ENCODE measurements at regions not wholly inside any gene's neighbourhood (a gene's known extent, or its start where the extent isn't known, plus 50 kb on each side); places are given as distances from the start of the nearest gene placed in this dataset.

- H3K36me3 Mint-ChIP-seq (ENCODE audit: low read depth): peaks cover 4% of the 10 kb centered on the region
- H3K4me1 Mint-ChIP-seq (ENCODE audit: low read depth): peaks cover 10% of the 10 kb centered on the region
- H3K27ac Mint-ChIP-seq: no peak overlapping the region
- peaks cover 9% of the 10 kb centered on the region for H3K9me3 Mint-ChIP-seq
- no peaks in the 10 kb centered on the region for H3K27me3 Mint-ChIP-seq
- no peak overlapping the region for H3K4me3 Mint-ChIP-seq
These were observed 112.1 kb downstream of the DLL1 start for GRCh38 chr6:170178561-170179477.

DNA sequence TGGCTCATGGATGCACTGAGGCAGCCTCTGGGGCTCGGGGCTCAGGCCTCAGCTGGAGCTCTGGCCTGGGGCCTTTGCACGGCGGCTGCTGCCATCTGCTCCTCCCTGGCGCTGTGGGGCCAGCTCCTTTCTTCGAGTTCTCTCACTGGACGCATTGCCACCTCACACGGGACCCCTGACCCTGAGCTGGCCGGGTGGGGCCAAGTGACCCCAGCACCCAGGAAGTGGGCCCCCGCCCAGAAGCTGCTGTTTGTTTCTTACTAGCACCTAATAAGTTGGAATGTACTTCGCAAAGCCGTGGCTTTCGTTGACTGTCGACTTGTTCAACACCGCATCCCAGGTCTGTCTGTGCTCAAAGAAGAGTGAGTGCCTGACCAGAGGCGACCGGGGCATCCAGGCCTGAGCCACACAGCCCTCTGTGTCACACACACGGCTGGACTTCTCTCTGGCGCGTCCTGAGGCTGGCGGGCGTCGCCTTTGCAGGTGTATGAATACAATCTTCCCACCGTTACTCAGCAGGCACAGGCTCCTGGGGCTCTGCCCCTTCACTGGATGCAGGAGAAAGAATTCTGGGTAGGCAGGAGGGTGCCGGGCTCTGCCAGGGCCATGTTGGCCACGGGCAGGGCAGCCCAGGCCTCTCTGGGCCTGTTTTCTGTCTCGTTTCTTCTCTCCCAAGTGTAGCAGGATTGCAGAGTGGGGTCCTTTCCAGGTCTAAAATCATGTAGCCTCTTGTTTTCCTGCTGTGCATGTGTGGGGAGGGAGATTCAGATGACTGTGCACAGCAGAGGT, 112.9 kb downstream of the DLL1 start:
- Mint-ChIP-seq H3K36me3 (ENCODE audit: low read depth) (peaks cover 4% of the 10 kb centered on the region), H3K4me1 (ENCODE audit: low read depth) (peaks cover 10% of the 10 kb centered on the region), H3K27me3 (peaks cover 1% of the 10 kb centered on the region), H3K4me3 (no peak overlapping the region), H3K27ac (no peak overlapping the region), H3K9me3 (peaks cover 4% of the 10 kb centered on the region)

- H3K4me3 Mint-ChIP-seq: peak overlapping the region; percentile 60
- peaks cover 5% of the 10 kb centered on the region for H3K27me3 Mint-ChIP-seq
- peak overlapping the region; percentile 91 for H3K27ac Mint-ChIP-seq
- peaks cover 6% of the 10 kb centered on the region for H3K4me1 Mint-ChIP-seq (ENCODE audit: low read depth)
- no peaks in the 10 kb centered on the region for H3K9me3 Mint-ChIP-seq
- H3K36me3 Mint-ChIP-seq (ENCODE audit: low read depth): peaks cover 4% of the 10 kb centered on the region
These were observed 113.7 kb downstream of the DLL1 start for GRCh38 chr6:170176898-170177771.

DNA sequence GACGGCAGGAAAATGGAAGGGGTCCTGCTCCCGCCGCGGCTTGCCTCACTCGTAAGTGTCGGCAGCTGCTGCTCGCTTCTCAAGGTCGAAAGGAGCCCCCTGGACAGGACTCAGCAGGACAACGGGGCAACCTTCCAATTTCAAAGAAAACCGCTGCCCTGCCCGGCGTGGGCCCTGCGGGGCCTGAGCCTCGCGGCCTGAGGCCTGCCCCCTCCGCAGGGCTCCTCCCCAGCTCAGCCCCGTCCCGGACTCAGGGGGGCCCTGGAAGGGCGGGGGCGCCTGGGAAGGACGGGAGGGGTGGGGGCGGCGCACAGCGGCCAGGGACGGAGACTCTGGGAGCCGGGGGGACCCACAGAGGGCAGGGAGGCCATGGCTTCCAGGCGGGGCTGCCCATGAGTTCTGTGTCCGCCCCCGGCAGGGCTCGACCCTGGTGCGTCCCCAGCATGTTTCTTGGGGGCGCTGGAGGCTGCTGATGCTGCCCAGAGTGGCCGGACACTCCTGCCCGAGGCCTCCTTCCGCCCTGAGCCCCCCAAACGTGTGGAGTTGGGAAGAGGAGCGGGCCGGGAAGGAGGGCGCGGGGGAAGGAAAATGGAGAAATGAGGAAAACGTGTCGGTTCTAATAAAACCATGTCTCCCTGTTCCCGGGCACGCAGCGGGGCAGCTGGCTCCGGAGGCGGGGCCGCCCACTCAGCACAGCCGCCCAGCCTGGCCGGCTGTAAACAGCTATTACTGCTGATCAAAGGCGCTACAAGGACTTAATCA, 114.6 kb downstream of the DLL1 start:
- H3K9me3 Mint-ChIP-seq: no peaks in the 10 kb centered on the region
- H3K4me1 Mint-ChIP-seq (ENCODE audit: low read depth): peaks cover 4% of the 10 kb centered on the region
- H3K27ac Mint-ChIP-seq: peak overlapping the region; percentile 91
- H3K27me3 Mint-ChIP-seq: peaks cover 5% of the 10 kb centered on the region
- peak overlapping the region; percentile 60 for H3K4me3 Mint-ChIP-seq
- peaks cover 4% of the 10 kb centered on the region for H3K36me3 Mint-ChIP-seq (ENCODE audit: low read depth)

GRCh38 chr6:170175644-170176135, 115.2 kb downstream of the DLL1 start:
- Mint-ChIP-seq H3K27ac (no peak overlapping the region), H3K4me1 (ENCODE audit: low read depth) (peaks cover 4% of the 10 kb centered on the region), H3K9me3 (no peaks in the 10 kb centered on the region), H3K36me3 (ENCODE audit: low read depth) (peaks cover 4% of the 10 kb centered on the region), H3K4me3 (no peak overlapping the region), H3K27me3 (peaks cover 5% of the 10 kb centered on the region)

DNA sequence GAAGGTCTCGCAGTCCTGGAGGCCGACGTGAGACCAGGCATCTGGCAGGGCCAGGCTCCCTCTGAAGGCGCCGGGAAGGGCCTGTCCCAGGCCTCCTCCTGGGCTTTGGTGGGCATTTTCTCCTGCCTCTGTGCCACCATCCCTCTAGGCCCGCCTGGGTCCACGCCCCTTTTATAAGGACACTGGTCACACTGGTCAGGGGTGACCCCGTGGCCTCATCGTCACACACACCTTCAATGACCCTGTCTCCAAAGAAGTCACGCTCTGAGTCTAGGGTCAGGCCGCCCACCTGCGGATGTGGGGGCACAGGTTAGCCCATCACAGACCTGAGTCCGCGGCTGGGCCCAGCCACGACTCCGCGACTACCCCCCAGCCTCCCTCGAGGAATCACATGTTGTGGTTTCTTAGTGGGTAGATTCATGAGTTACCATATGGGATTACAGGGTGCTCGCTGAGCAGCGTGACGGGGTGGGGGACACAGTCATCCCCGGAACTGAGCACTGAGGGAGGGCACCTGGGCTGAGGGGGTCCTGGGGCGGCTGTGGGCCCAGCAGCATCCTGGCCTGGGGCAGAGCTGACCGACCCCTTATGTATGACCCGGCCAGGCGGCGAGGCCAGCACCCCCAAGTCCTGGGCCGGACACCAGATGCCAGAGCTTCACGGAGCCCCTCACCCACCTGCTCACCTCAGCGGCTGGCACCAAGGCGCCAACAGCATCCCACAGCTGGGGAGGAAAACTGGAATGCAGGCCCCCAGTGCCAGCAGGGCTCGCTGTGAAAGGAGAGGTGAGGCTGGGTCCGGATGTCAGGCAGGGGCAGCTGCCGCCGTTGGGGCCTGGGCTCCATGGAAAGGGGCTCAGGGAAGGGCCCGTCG, 115.9 kb downstream of the DLL1 start:
- Mint-ChIP-seq H3K4me1 (ENCODE audit: low read depth) (peaks cover 4% of the 10 kb centered on the region), H3K27me3 (peaks cover 5% of the 10 kb centered on the region), H3K4me3 (no peak overlapping the region), H3K27ac (no peak overlapping the region), H3K36me3 (ENCODE audit: low read depth) (peaks cover 4% of the 10 kb centered on the region), H3K9me3 (no peaks in the 10 kb centered on the region)

DNA sequence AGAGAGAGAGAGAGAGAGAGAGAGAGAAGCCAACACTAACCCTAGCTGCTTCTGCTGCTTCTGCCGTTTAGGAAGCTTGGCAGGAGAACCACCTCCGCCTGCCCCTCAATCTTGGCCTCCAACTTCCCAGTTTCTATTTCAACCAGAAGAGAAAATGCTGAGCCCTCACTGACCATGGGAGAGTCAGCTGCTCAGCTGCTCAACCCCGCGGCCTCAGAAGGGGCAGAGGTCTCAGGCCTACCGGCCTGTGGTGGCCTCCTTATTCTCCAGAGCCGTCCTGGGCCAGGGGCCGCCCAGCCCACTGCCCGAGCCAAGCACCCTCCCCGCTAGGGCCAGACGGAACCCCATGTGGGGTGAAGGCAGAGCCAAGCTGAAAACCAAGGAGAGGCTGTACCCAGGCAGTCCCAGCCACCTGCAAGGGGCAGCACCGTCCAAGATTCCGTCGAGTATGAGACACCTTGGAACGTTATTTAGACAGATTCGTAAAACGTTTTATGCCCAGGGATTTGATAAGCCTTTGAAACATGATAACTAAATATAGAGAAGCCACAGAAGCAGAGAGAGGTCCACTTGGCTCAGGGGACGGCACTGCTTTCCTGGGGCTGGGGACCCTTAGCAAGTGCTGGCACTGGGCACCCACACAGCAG, 116.6 kb downstream of the DLL1 start:
- Mint-ChIP-seq H3K27me3 (peaks cover 5% of the 10 kb centered on the region), H3K4me1 (ENCODE audit: low read depth) (peaks cover 4% of the 10 kb centered on the region), H3K27ac (no peak overlapping the region), H3K36me3 (ENCODE audit: low read depth) (peaks cover 4% of the 10 kb centered on the region), H3K4me3 (no peak overlapping the region), H3K9me3 (no peaks in the 10 kb centered on the region)

GRCh38 chr6:170173335-170173881, 117.5 kb downstream of the DLL1 start:
- H3K4me3 Mint-ChIP-seq: no peak overlapping the region
- H3K9me3 Mint-ChIP-seq: no peaks in the 10 kb centered on the region
- peaks cover 5% of the 10 kb centered on the region for H3K27me3 Mint-ChIP-seq
- H3K4me1 Mint-ChIP-seq (ENCODE audit: low read depth): peaks cover 4% of the 10 kb centered on the region
- no peak overlapping the region for H3K27ac Mint-ChIP-seq
- H3K36me3 Mint-ChIP-seq (ENCODE audit: low read depth): peaks cover 4% of the 10 kb centered on the region

GRCh38 chr6:170172825-170173256, 118.0 kb downstream of the DLL1 start:
- Mint-ChIP-seq H3K27me3 (peaks cover 5% of the 10 kb centered on the region), H3K9me3 (no peaks in the 10 kb centered on the region), H3K36me3 (ENCODE audit: low read depth) (peaks cover 4% of the 10 kb centered on the region), H3K4me3 (no peak overlapping the region), H3K27ac (no peak overlapping the region), H3K4me1 (ENCODE audit: low read depth) (peaks cover 4% of the 10 kb centered on the region)

DNA sequence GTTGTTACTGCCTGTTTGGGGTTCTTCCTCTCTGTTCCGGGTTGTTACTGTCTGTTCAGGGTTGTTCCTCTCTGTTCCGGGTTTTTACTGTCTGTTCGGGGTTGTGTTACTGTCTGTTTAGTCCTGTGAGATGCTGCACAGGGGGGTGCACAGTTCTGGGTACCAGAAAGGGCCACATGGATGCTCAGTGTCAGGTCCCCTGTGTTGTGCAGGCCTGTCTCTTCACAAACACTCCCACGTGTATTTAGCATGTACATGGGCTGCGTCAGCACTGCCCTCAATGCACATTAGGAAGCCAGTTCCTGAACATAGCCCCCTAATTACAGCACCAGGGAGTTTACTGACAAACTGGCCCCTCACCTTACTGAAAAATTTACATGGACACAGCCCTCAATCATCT, 118.5 kb downstream of the DLL1 start:
- Mint-ChIP-seq H3K27ac (no peak overlapping the region), H3K27me3 (peaks cover 5% of the 10 kb centered on the region), H3K9me3 (no peaks in the 10 kb centered on the region), H3K4me3 (no peak overlapping the region), H3K4me1 (ENCODE audit: low read depth) (peaks cover 4% of the 10 kb centered on the region), H3K36me3 (ENCODE audit: low read depth) (peaks cover 4% of the 10 kb centered on the region)

DNA sequence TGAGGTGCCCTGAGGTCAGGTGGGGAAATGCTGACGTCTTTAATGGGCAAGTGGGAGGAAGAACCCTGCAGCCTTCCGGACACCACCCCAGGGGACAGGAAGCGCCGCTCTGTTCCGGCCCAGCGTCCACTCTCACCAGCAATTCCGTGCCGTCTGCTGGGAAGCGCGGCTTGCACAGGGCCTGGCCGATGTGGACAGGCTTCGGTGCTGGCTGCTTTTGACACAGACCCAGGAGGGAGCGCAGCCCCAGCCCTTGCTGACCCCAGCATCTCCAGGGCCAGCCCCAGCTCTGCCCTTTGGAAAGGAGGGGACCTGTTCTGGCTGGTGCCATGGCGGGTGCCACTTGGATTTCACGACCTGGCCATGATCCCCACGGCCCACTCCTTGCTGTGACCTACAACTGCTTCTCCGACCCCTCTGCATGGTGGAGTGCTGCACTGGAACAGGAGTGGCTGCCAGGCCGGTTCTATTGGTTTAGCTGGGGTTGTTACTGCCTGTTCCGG, 123.2 kb downstream of the DLL1 start:
- Mint-ChIP-seq H3K4me1 (ENCODE audit: low read depth) (peaks cover 4% of the 10 kb centered on the region), H3K4me3 (no peak overlapping the region), H3K9me3 (no peaks in the 10 kb centered on the region), H3K36me3 (ENCODE audit: low read depth) (no peaks in the 10 kb centered on the region), H3K27me3 (peaks cover 6% of the 10 kb centered on the region), H3K27ac (no peak overlapping the region)

- H3K9me3 Mint-ChIP-seq: no peaks in the 10 kb centered on the region
- peaks cover 3% of the 10 kb centered on the region for H3K27me3 Mint-ChIP-seq
- peaks cover 7% of the 10 kb centered on the region for H3K4me1 Mint-ChIP-seq (ENCODE audit: low read depth)
- no peak overlapping the region for H3K27ac Mint-ChIP-seq
- H3K36me3 Mint-ChIP-seq (ENCODE audit: low read depth): no peaks in the 10 kb centered on the region
- no peak overlapping the region for H3K4me3 Mint-ChIP-seq
These were observed 124.3 kb downstream of the DLL1 start for GRCh38 chr6:170166511-170167122.
